DOHH2 (cell line): ENCODE measurements at regions not wholly inside any gene's neighbourhood (a gene's known extent, or its start where the extent isn't known, plus 50 kb on each side); places are given as distances from the start of the nearest gene placed in this dataset.

Experiments used
- CTCF ChIP-seq: fragments of 200-600 bp; sonication (generic); IDR thresholded peaks from one replicate; pipeline ENCODE4 v1.5.1; 2014; ENCODE audit warnings: antibody characterized with exemption, mild to moderate bottlenecking, low read depth, low read length; ENCODE audit not compliant: poor library complexity, severe bottlenecking
- EZH2phosphoT487 ChIP-seq: fragments of 200-600 bp; sonication (generic); IDR thresholded peaks from 2 replicates; pipeline ENCODE4 v1.6.1; 2017; ENCODE audit warnings: borderline replicate concordance, mild to moderate bottlenecking, antibody characterized with exemption, low read length, moderate library complexity, mixed read lengths

GRCh38 chr4:115852767-115853091 is 739.3 kb upstream of the NDST4 start:
- TF ChIP-seq CTCF (peak; percentile 16), EZH2phosphoT487 (no peak)
